ENCODE measurements at regions not wholly inside any gene's neighbourhood (a gene's known extent, or its start where the extent isn't known, plus 50 kb on each side); places are given as distances from the start of the nearest gene placed in this dataset.

- TF ChIP-seq CTCF (conservative IDR thresholded peaks at IDR 0.05; ENCODE audit: low read depth, low read length) = no peak
- no peak for DNase-seq (ENCODE audit: low read depth)
- no peak overlapping the region for H3K4me3 ChIP-seq (ENCODE audit: low read depth, low read length)
These were observed 827.0 kb upstream of the IGFBP3 start for GRCh38 chr7:46747869-46748576.

GRCh38 chr7:46746695-46747687, 825.9 kb upstream of the IGFBP3 start:
- no peak for TF ChIP-seq CTCF (conservative IDR thresholded peaks at IDR 0.05; ENCODE audit: low read depth, low read length)
- no peak for DNase-seq (ENCODE audit: low read depth)
- no peak overlapping the region for H3K4me3 ChIP-seq (ENCODE audit: low read depth, low read length)

- TF ChIP-seq CTCF (conservative IDR thresholded peaks at IDR 0.05; ENCODE audit: low read depth, low read length) = peak; percentile 56
- peak; percentile 58 for DNase-seq (ENCODE audit: low read depth)
- no peak overlapping the region for H3K4me3 ChIP-seq (ENCODE audit: low read depth, low read length)
These were observed 824.6 kb upstream of the IGFBP3 start for GRCh38 chr7:46745707-46746090.

DNA sequence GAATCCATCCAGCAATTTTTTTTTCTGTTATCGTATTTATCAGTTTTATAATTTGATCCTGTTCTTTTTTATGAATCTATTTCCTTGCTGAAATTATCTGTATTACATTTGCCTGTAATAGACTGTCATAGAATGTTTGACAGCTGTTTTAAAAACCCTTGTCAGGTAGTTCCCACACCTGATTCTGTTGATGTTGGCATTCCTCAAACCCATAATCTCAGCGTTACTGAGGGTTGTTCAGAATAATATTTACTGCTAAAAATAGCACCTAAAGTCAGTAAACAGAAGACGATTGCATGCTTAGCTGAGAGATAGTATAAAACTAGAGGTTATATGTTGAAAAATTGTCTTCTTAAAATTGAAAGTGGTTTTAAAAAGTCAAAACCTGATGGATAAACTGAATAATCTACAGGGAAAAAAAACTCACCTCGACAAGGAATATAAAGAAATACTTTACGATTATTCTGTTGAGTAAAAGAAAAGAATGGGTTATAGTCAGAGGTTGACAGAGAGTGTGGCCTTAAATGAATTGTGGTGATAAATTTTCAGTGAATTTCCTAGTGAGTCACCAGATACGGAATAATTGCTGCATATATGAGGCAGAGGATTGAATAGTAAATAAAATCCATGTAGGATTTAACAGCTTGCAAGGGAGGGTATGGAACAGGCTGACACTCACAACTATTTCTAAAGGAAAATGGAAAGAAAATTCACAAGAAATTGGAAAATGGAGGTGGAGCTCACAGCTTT, 824.1 kb upstream of the IGFBP3 start:
- no peak for DNase-seq (ENCODE audit: low read depth)
- TF ChIP-seq CTCF (conservative IDR thresholded peaks at IDR 0.05; ENCODE audit: low read depth, low read length) = no peak
- no peak overlapping the region for H3K4me3 ChIP-seq (ENCODE audit: low read depth, low read length)

GRCh38 chr7:46742601-46743000, 821.5 kb upstream of the IGFBP3 start:
- H3K4me3 ChIP-seq (ENCODE audit: low read depth, low read length) = no peak overlapping the region
- TF ChIP-seq CTCF (conservative IDR thresholded peaks at IDR 0.05; ENCODE audit: low read depth, low read length) = no peak
- peak; percentile 58 for DNase-seq (ENCODE audit: low read depth)

DNA sequence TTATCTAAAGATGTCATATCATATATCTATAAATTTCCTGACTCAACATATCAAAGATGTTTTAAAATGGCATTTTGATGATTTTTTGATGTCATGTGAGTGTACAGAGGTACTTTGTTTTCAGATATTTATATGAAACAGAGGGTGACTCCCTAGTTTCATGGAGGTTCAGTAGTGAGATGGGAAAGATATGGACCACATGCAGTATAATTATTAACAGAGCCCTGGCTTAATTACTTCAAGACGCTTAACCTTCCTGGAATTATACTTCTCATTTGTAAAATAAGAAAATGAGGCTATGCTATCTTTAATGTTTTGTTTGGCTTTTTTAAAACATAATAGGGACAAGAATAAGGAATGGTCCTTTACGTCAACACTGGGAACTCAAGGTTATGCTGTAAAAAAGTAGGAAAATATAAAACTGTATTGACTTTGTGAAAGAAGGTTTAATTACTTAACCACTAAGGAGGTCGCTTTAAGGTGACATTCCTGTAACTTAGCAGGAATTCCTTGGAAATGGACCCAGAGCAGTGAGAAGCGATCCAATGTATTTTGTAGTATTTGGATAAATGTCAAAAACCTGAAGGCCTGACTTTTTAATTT, 821.0 kb upstream of the IGFBP3 start:
- DNase-seq (ENCODE audit: low read depth) = no peak
- no peak overlapping the region for H3K4me3 ChIP-seq (ENCODE audit: low read depth, low read length)
- TF ChIP-seq CTCF (conservative IDR thresholded peaks at IDR 0.05; ENCODE audit: low read depth, low read length) = no peak
